GM12878 (cell line): ENCODE measurements at regions not wholly inside any gene's neighbourhood (a gene's known extent, or its start where the extent isn't known, plus 50 kb on each side); places are given as distances from the start of the nearest gene placed in this dataset.

Source experiments
- ATAC-seq: fragments of 200-7000 bp; cut with Tn5 transposase; 3 replicates; pipeline ENCODE4 v1.9.1; 2020; ENCODE audit warnings: mild to moderate bottlenecking, moderate library complexity
- BruUV-seq: library from RNA; stranded (reverse); fragments of 400-500 nt; replicated peaks from 2 replicates; lab custom pipeline; 2021; lab: Mats Ljungman, UMichigan
- CTCF ChIA-PET: fragments of 300-600 bp; sonication (Branson Sonifier 250); formaldehyde crosslinking; extraction: SDS; loops from one replicate; lab custom pipeline; 2021; ENCODE audit warnings: inconsistent platforms; lab: Yijun Ruan, JAX
- POLR2A ChIA-PET: fragments of 350-600 bp; formaldehyde crosslinking; extraction: SDS; loops from one replicate; lab custom pipeline; 2021; ENCODE audit warnings: inconsistent platforms; lab: Charles Lee
- RAD21 ChIA-PET: fragments of 300-600 bp; sonication (Branson Sonifier 250); formaldehyde crosslinking; loops from one replicate; lab custom pipeline; 2023; ENCODE audit warnings: antibody characterized with exemption; ENCODE audit not compliant: unreplicated experiment; lab: Charles Lee
- SMC1A ChIA-PET: fragments of 300-600 bp; sonication (Branson Sonifier 250); formaldehyde crosslinking; loops from one replicate; lab custom pipeline; 2023; ENCODE audit not compliant: unreplicated experiment, uncharacterized antibody; lab: Charles Lee
- DNase-seq: peaks from one replicate; pipeline ENCODE4 v3.0.0-alpha.2; 2011; ENCODE audit warnings: low read depth, low spot score
- FAIRE-seq: peaks from 3 replicates; lab custom pipeline; 2011; peaks lifted over from hg19 to GRCh38; lab: Jason Lieb, UNC
- H2AFZ ChIP-seq: 2 replicates; pipeline ENCODE4 v1.6.0; 2011; ENCODE audit warnings: low read depth, low read length, control low read depth; ENCODE audit not compliant: control insufficient read depth
- H3K27ac ChIP-seq: 2 replicates; pipeline ENCODE4 v1.5.1; 2011; ENCODE audit warnings: control low read depth; ENCODE audit not compliant: control insufficient read depth, insufficient read depth
- H3K27me3 ChIP-seq, 2 experiments: replicated peaks in 1 of 2; 2 replicates each; pipeline versions ENCODE4 v1.6.0 to v1.6.1; 2011; ENCODE audit warnings: low read length in 1 of 2; ENCODE audit not compliant: control insufficient read depth in 2 of 2, insufficient read depth in 2 of 2
- H3K36me3 ChIP-seq, 2 experiments: 2 replicates each; pipeline ENCODE4 v1.5.1; 2011; ENCODE audit warnings: low read length in 1 of 2; ENCODE audit not compliant: control insufficient read depth in 2 of 2, insufficient read depth in 2 of 2
- H3K4me1 ChIP-seq: 2 replicates; pipeline ENCODE4 v1.6.1; 2011; ENCODE audit warnings: mild to moderate bottlenecking, low read length, moderate library complexity, mixed read lengths; ENCODE audit not compliant: control insufficient read depth, insufficient read depth
- H3K4me2 ChIP-seq: 2 replicates; pipeline ENCODE4 v1.6.0; 2011; ENCODE audit warnings: control low read depth; ENCODE audit not compliant: control insufficient read depth, insufficient read depth
- H3K4me3 ChIP-seq: fragments of 200-600 bp; sonication (generic); 2 replicates; pipeline ENCODE4 v1.5.1; 2016
- H3K79me2 ChIP-seq: 2 replicates; pipeline ENCODE4 v1.6.0; 2011; ENCODE audit warnings: low read length; ENCODE audit not compliant: control insufficient read depth, insufficient read depth
- H3K9ac ChIP-seq: 2 replicates; pipeline ENCODE4 v1.8.0; 2011; ENCODE audit warnings: low read length, control low read depth, mixed read lengths; ENCODE audit not compliant: control insufficient read depth, insufficient read depth
- H3K9me3 ChIP-seq: replicated peaks from 3 replicates; pipeline ENCODE4 v1.5.1; 2011; ENCODE audit warnings: mild to moderate bottlenecking, low read length; ENCODE audit not compliant: control insufficient read depth, insufficient read depth
- H4K20me1 ChIP-seq: 2 replicates; pipeline ENCODE4 v1.6.0; 2011; ENCODE audit not compliant: control insufficient read depth, insufficient read depth
- BRCA1 ChIP-seq: IDR thresholded peaks from 2 replicates; pipeline ENCODE4 v1.6.1; 2011; ENCODE audit warnings: low read depth, low read length, improper control_type of control experiment
- CEBPZ ChIP-seq: fragments of 150-350 bp; IDR thresholded peaks from 2 replicates; pipeline ENCODE4 v1.6.1; 2016; ENCODE audit warnings: low read depth, low read length
- CREM ChIP-seq: IDR thresholded peaks from 2 replicates; pipeline ENCODE4 v1.6.1; 2014; ENCODE audit warnings: antibody characterized with exemption, low read depth
- HSF1 ChIP-seq: fragments of 150-350 bp; IDR thresholded peaks from 2 replicates; pipeline ENCODE4 v1.6.1; 2014; ENCODE audit warnings: mild to moderate bottlenecking, low read depth, low read length
- IRF5 ChIP-seq: fragments of 450-650 bp; IDR thresholded peaks from 2 replicates; pipeline ENCODE4 v1.6.1; 2017; ENCODE audit warnings: borderline replicate concordance
- JUND ChIP-seq: IDR thresholded peaks from 2 replicates; pipeline ENCODE4 v1.6.1; 2012; ENCODE audit warnings: low read depth, mild to moderate bottlenecking, low read length, improper control_type of control experiment, moderate library complexity
- NBN ChIP-seq: fragments of 450-650 bp; IDR thresholded peaks from 2 replicates; pipeline ENCODE4 v1.6.1; 2016
- NR2C1 ChIP-seq: fragments of 450-650 bp; IDR thresholded peaks from 2 replicates; pipeline ENCODE4 v1.6.1; 2017; ENCODE audit warnings: antibody characterized with exemption, mild to moderate bottlenecking, moderate library complexity
- NR2F1 ChIP-seq: fragments of 450-650 bp; conservative IDR thresholded peaks from 2 replicates; pipeline ENCODE4 v1.6.1; 2017; ENCODE audit warnings: mild to moderate bottlenecking
- POU2F2 ChIP-seq: IDR thresholded peaks from 3 replicates; pipeline ENCODE4 v1.6.1; 2011; ENCODE audit warnings: low read depth, mild to moderate bottlenecking, low read length, borderline replicate concordance
- RBBP5 ChIP-seq: fragments of 200-600 bp; sonication (generic); conservative IDR thresholded peaks from 2 replicates; pipeline ENCODE4 v1.6.1; 2016
- SREBF2 ChIP-seq: IDR thresholded peaks from 2 replicates; pipeline ENCODE4 v1.6.1; 2012; ENCODE audit warnings: mild to moderate bottlenecking, low read length
- WGBS: methylation state at CpG from one replicate; pipeline ENCODE4 v1.1.6; 2016; ENCODE audit warnings: low lambda C conversion rate; ENCODE audit not compliant: insufficient replicate concordance, insufficient coverage; ENCODE audit errors: missing lambda C conversion rate; 5-methylcytosine and 5-hydroxymethylcytosine counted together
- in situ Hi-C: fragments of 300-500 bp; cut with MboI; formaldehyde crosslinking; loops from 9 replicates; pipeline ENCODE4 v1.14.3; 2018; ENCODE audit warnings: mixed read lengths
- intact Hi-C: fragments of 100-400 bp; cut with micrococcal nuclease; formaldehyde crosslinking; loops from one replicate; pipeline ENCODE4 v1.14.2; 2022; ENCODE audit not compliant: unreplicated experiment

- FAIRE-seq (no peak), ATAC-seq (no peak), DNase-seq (no peak)
- BruUV-seq, result no TSS peak
- Histone ChIP-seq H3K9me3 (no peaks in the 10 kb centered on the region), H3K4me3 (no peak overlapping the region), H3K36me3 (no peaks in the 10 kb centered on the region), H3K4me2 (no peak overlapping the region), H3K4me1 (no peaks in the 10 kb centered on the region), H3K27me3 (no peaks in the 10 kb centered on the region), H3K9ac (no peak overlapping the region), H3K79me2 (no peaks in the 10 kb centered on the region), H2AFZ (no peak overlapping the region), H4K20me1 (no peaks in the 10 kb centered on the region), H3K27ac (no peak overlapping the region)
- 0% methylated on average over 2 of the region's 2 CpGs for WGBS
- ChIA-PET POLR2A (no interaction called here), CTCF (no interaction called here), RAD21 (no interaction called here), SMC1A (no interaction called here)
- no peak for TF ChIP-seq JUND
- in situ Hi-C loops, result no loop called here
- intact Hi-C loops, result no loop called here
Measured at GRCh38 chr9:119722384-119722783, 353.1 kb upstream of the BRINP1 start.

GRCh38 chr9:119712325-119712724 is 343.1 kb upstream of the BRINP1 start:
- Histone ChIP-seq H3K27ac (no peak overlapping the region), H3K9ac (no peak overlapping the region), H3K4me2 (no peak overlapping the region), H2AFZ (no peak overlapping the region), H3K4me3 (no peak overlapping the region), H4K20me1 (no peaks in the 10 kb centered on the region), H3K4me1 (no peaks in the 10 kb centered on the region), H3K27me3 (no peaks in the 10 kb centered on the region), H3K79me2 (no peaks in the 10 kb centered on the region), H3K9me3 (no peaks in the 10 kb centered on the region), H3K36me3 (no peaks in the 10 kb centered on the region)
- POLR2A ChIA-PET, result no interaction called here
- SMC1A ChIA-PET, result interaction anchor here (1.2 kb wide), 1 partner anchor 157 kb away, joined by 3 read pairs; no protein-coding TSS in a partner anchor
- RAD21 ChIA-PET, result no interaction called here
- intact Hi-C loops (no loop called here), in situ Hi-C loops (no loop called here)
- DNase-seq, result no peak
- 0% methylated on average over 1 of the region's 1 CpG for WGBS
- no TSS peak for BruUV-seq
- ATAC-seq, result no peak
- no peak for FAIRE-seq
- CTCF ChIA-PET, result no interaction called here
- TF ChIP-seq SREBF2 (no peak), HSF1 (no peak), NR2C1 (no peak), RBBP5 (no peak), IRF5 (no peak), CEBPZ (no peak), NR2F1 (no peak), CREM (no peak), NBN (no peak), POU2F2 (no peak), BRCA1 (no peak)
